ENCODE measurements at regions not wholly inside any gene's neighbourhood (a gene's known extent, or its start where the extent isn't known, plus 50 kb on each side); places are given as distances from the start of the nearest gene placed in this dataset.
"Not testable (repeated sequence)": the region's sequence is repeated elsewhere in the genome, so short reads cannot be mapped to it uniquely, and the experiment has no call there.

DNA sequence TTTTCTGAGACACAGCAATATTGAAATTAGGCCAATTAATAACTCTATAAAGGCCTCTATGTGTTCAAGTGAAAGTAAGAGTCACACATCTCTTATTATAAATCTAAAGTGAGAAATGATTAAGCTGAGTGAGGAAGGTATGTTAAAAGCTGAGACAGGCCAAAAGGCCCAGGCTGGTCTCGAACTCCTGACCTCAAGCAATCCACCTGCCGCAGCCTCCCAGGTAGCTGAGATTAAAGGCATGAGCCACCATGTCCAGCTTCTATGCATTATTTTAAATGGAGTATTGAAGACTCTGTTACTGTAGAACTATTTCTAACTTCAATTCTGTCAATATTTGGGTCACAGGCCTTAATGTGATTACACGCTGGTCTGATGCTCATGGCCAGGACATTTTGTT, 1706.9 kb downstream of the SPATA31A7 start:
- H3K27ac ChIP-seq (ENCODE audit: low read depth, low read length); CTCF ChIA-PET; H3K27me3 ChIP-seq (ENCODE audit: control insufficient read depth in 2 of 2, insufficient read depth in 2 of 2, low read length in 2 of 2); H3K9me3 ChIP-seq (ENCODE audit: control insufficient read depth in 2 of 3, low read length in 3 of 3); H3K4me3 ChIP-seq (ENCODE audit: low read length); H3K36me3 ChIP-seq (ENCODE audit: control insufficient read depth in 2 of 3, insufficient read depth in 3 of 3, low read length in 3 of 3); H3K27ac Mint-ChIP-seq; intact Hi-C loops (cut with micrococcal nuclease); H3K4me1 ChIP-seq (ENCODE audit: control insufficient read depth in 2 of 2, insufficient read depth in 2 of 2, low read length in 2 of 2); H3K4me3 Mint-ChIP-seq; H3K36me3 Mint-ChIP-seq; H3K4me1 Mint-ChIP-seq; DNase-seq; POLR2A ChIA-PET; H3K9me3 Mint-ChIP-seq; H3K27me3 Mint-ChIP-seq; ATAC-seq: not testable (repeated sequence)

DNA sequence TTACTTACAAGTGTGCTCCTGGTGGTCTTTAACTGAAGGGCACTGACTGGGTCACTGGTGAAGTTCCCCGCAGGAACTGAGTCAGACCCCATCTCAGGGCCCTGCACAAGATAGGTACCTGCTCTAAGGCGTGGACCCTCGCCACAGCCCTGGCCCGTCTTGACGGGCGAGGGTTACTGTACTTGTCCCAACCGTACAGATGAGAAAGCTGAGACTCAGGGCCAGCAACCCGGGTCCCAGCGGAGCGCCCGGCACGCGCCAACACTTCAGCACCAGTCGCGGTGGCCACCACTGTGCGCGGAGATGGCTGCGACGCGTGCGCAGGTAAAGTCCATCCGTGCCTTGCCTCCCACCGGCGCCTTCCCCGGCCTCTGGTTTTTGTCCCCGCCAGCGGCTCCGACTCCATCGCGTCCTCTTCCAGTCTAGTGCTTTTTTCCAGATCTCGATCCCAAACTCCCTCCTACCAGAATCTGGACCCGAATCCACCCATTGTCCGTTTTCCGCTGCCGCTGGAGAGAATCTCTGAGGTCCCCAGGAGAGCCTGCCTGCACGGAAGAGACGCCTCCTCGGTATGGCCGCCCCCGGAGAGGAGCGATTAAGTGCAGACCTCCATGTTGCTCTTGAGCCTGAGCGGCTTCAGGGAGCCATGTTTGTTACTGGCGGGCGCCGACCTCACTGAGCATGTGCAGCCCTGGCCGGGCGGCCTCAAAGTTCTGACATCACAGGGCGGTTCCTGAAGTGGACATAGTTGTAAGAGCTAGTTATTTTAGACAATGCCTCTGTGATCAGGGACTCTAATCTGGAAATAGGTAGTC, 1707.8 kb downstream of the SPATA31A7 start:
- H3K27me3 Mint-ChIP-seq; H3K27me3 ChIP-seq (ENCODE audit: control insufficient read depth in 2 of 2, insufficient read depth in 2 of 2, low read length in 2 of 2); H3K4me1 ChIP-seq (ENCODE audit: control insufficient read depth in 2 of 2, insufficient read depth in 2 of 2, low read length in 2 of 2); H3K4me3 ChIP-seq (ENCODE audit: low read length); H3K36me3 ChIP-seq (ENCODE audit: control insufficient read depth in 2 of 3, insufficient read depth in 3 of 3, low read length in 3 of 3); H3K9me3 Mint-ChIP-seq; POLR2A ChIA-PET; H3K9me3 ChIP-seq (ENCODE audit: control insufficient read depth in 2 of 3, low read length in 3 of 3); H3K36me3 Mint-ChIP-seq; CTCF ChIA-PET; intact Hi-C loops (cut with micrococcal nuclease); H3K4me1 Mint-ChIP-seq: not testable (repeated sequence)
- Mint-ChIP-seq H3K4me3 (peak overlapping the region; percentile 45 to 100 (median 64)), H3K27ac (peak overlapping the region in 3 of 9 donors; percentile 51 to 94 (median 52))
- peak; percentile 42 for ATAC-seq
- DNase-seq, result peak; percentile 49 to 75 (median 58)
- peak overlapping the region; percentile 67 for H3K27ac ChIP-seq (ENCODE audit: low read depth, low read length)

DNA sequence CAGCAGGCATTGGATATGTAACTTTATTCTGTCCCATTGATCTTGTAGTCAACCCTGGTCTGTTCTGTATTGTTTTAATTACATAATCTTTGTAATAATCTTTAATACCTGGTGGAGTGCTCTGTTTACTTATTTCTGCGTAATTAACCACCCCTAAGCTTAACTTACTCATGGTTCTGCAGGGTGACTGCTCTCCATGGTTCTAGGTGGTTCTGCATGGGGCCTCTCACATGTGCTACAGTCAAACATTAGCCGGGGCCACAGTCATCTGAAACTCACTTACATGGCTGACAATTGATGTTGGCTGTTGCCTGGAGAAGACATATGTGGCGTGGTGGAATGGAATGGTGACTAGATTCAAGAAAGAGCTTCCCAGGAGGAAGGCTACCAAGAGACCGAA, 1709.8 kb downstream of the SPATA31A7 start:
- H3K4me1 ChIP-seq (ENCODE audit: control insufficient read depth in 2 of 2, insufficient read depth in 2 of 2, low read length in 2 of 2); H3K36me3 ChIP-seq (ENCODE audit: control insufficient read depth in 2 of 3, insufficient read depth in 3 of 3, low read length in 3 of 3); intact Hi-C loops (cut with micrococcal nuclease); H3K27ac ChIP-seq (ENCODE audit: low read depth, low read length); H3K27me3 ChIP-seq (ENCODE audit: control insufficient read depth in 2 of 2, insufficient read depth in 2 of 2, low read length in 2 of 2); H3K4me3 ChIP-seq (ENCODE audit: low read length); H3K27ac Mint-ChIP-seq; POLR2A ChIA-PET; CTCF ChIA-PET; DNase-seq; H3K9me3 Mint-ChIP-seq; H3K4me1 Mint-ChIP-seq; H3K4me3 Mint-ChIP-seq; H3K36me3 Mint-ChIP-seq; ATAC-seq; H3K9me3 ChIP-seq (ENCODE audit: control insufficient read depth in 2 of 3, low read length in 3 of 3); H3K27me3 Mint-ChIP-seq: not testable (repeated sequence)

DNA sequence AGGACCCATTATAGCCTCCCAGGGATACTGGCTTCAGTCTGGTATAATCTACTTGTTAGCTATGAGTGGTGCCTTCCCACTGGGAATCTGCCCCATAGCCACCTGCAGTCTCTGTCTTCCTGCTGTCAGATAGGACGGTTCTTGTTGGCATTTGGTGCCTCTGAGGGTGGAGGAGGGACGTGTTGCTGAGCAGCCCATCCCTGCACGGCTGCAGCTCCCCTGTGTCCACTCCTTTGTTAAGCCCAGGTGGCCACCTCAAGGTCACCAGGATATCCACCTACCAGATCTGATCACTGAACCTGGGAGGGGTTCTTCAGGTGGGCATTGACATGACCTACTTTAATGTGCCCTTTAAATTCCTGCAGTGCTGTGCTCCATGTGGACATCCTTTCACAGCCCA, 1714.2 kb downstream of the SPATA31A7 start:
- H3K27me3 Mint-ChIP-seq; POLR2A ChIA-PET; CTCF ChIA-PET; H3K9me3 Mint-ChIP-seq; DNase-seq; H3K4me1 ChIP-seq (ENCODE audit: control insufficient read depth in 2 of 2, insufficient read depth in 2 of 2, low read length in 2 of 2); H3K36me3 ChIP-seq (ENCODE audit: control insufficient read depth in 2 of 3, insufficient read depth in 3 of 3, low read length in 3 of 3); H3K27ac Mint-ChIP-seq; H3K4me3 Mint-ChIP-seq; H3K9me3 ChIP-seq (ENCODE audit: control insufficient read depth in 2 of 3, low read length in 3 of 3); ATAC-seq; intact Hi-C loops (cut with micrococcal nuclease); H3K36me3 Mint-ChIP-seq; H3K27me3 ChIP-seq (ENCODE audit: control insufficient read depth in 2 of 2, insufficient read depth in 2 of 2, low read length in 2 of 2); H3K4me3 ChIP-seq (ENCODE audit: low read length); H3K27ac ChIP-seq (ENCODE audit: low read depth, low read length); H3K4me1 Mint-ChIP-seq: not testable (repeated sequence)

DNA sequence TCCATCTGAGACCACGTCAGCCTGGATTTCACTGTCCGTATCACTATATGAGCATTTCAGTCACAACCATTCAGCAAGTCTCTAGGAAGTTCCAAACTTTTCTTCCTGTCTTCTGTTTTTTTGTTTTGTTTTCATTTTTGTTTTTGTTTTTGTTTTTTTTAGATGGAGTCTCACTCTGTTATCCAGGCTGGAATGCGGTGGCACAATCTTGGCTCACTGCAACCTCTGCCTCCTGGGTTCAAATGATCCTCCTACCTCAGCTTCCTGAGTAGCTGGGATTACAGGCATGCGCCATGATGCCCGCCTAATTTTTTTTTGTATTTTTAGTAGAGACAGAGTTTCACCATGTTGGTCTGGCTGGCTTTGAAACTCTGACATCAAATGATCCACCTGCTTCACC, 1715.9 kb downstream of the SPATA31A7 start:
- H3K9me3 ChIP-seq (ENCODE audit: control insufficient read depth in 2 of 3, low read length in 3 of 3); DNase-seq: not testable (repeated sequence)

DNA sequence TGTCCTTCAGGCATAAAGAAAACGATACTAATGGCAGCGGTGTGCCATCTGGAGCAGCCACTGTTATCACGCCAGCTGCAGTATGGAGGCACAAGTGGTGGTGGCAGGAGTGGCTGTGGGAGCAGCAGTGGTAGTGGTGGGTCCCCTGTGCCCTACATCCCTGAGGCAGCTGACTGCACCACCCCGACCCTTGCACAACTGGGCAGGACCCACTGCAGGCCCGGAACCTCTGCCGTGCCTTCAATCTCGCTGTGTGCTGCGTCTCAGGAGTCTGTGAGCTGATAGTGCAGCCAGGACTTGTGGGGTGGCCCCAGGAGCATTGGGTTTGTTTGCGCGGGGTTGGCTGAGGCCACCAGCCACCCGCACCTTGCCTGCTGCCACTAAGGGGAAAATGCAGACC, 1718.0 kb downstream of the SPATA31A7 start:
- H3K4me3 Mint-ChIP-seq; POLR2A ChIA-PET; H3K4me3 ChIP-seq (ENCODE audit: low read length); ATAC-seq; H3K27ac ChIP-seq (ENCODE audit: low read depth, low read length); DNase-seq; H3K4me1 ChIP-seq (ENCODE audit: control insufficient read depth in 2 of 2, insufficient read depth in 2 of 2, low read length in 2 of 2); H3K27me3 ChIP-seq (ENCODE audit: control insufficient read depth in 2 of 2, insufficient read depth in 2 of 2, low read length in 2 of 2); H3K9me3 Mint-ChIP-seq; H3K4me1 Mint-ChIP-seq; H3K9me3 ChIP-seq (ENCODE audit: control insufficient read depth in 2 of 3, low read length in 3 of 3); H3K27ac Mint-ChIP-seq; CTCF ChIA-PET; intact Hi-C loops (cut with micrococcal nuclease); H3K27me3 Mint-ChIP-seq; H3K36me3 ChIP-seq (ENCODE audit: control insufficient read depth in 2 of 3, insufficient read depth in 3 of 3, low read length in 3 of 3); H3K36me3 Mint-ChIP-seq: not testable (repeated sequence)

More for the DNA sequence above, 1715.9 kb downstream of the SPATA31A7 start:
- H3K4me1 Mint-ChIP-seq; H3K27me3 ChIP-seq (ENCODE audit: control insufficient read depth in 2 of 2, insufficient read depth in 2 of 2, low read length in 2 of 2); H3K4me3 Mint-ChIP-seq; POLR2A ChIA-PET; H3K4me3 ChIP-seq (ENCODE audit: low read length); H3K27ac ChIP-seq (ENCODE audit: low read depth, low read length); H3K4me1 ChIP-seq (ENCODE audit: control insufficient read depth in 2 of 2, insufficient read depth in 2 of 2, low read length in 2 of 2); ATAC-seq; H3K36me3 ChIP-seq (ENCODE audit: control insufficient read depth in 2 of 3, insufficient read depth in 3 of 3, low read length in 3 of 3); intact Hi-C loops (cut with micrococcal nuclease); H3K9me3 Mint-ChIP-seq; H3K27me3 Mint-ChIP-seq; H3K36me3 Mint-ChIP-seq; CTCF ChIA-PET; H3K27ac Mint-ChIP-seq: not testable (repeated sequence)

DNA sequence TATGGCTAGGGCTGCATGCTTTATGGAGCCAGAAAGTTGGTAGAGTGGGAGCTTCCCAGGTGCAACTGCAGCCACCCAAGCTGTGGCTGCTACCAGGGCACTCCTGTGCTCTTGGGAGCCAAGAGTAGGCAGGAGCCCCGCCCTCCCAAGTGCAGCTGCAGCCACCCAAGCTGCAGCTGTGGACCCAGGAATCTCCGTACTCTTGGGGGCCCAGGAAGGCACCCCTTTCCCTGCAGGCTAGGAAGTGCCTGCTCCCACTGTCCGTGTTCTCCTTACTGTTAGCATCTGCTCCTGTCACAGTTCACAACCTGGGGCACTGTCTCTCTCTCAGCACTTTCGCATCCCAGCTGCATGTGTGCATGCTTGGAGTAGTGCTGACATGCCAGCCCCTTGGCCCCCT, 1718.4 kb downstream of the SPATA31A7 start:
- H3K9me3 ChIP-seq (ENCODE audit: control insufficient read depth in 2 of 3, low read length in 3 of 3); H3K4me3 Mint-ChIP-seq; H3K27me3 ChIP-seq (ENCODE audit: control insufficient read depth in 2 of 2, insufficient read depth in 2 of 2, low read length in 2 of 2); H3K27ac ChIP-seq (ENCODE audit: low read depth, low read length); H3K4me3 ChIP-seq (ENCODE audit: low read length); CTCF ChIA-PET; H3K4me1 Mint-ChIP-seq; H3K36me3 ChIP-seq (ENCODE audit: control insufficient read depth in 2 of 3, insufficient read depth in 3 of 3, low read length in 3 of 3); H3K27me3 Mint-ChIP-seq; POLR2A ChIA-PET; H3K27ac Mint-ChIP-seq; intact Hi-C loops (cut with micrococcal nuclease); H3K4me1 ChIP-seq (ENCODE audit: control insufficient read depth in 2 of 2, insufficient read depth in 2 of 2, low read length in 2 of 2); H3K36me3 Mint-ChIP-seq; DNase-seq; ATAC-seq; H3K9me3 Mint-ChIP-seq: not testable (repeated sequence)
